ENCODE measurements at regions not wholly inside any gene's neighbourhood (a gene's known extent, or its start where the extent isn't known, plus 50 kb on each side); places are given as distances from the start of the nearest gene placed in this dataset.

DNA sequence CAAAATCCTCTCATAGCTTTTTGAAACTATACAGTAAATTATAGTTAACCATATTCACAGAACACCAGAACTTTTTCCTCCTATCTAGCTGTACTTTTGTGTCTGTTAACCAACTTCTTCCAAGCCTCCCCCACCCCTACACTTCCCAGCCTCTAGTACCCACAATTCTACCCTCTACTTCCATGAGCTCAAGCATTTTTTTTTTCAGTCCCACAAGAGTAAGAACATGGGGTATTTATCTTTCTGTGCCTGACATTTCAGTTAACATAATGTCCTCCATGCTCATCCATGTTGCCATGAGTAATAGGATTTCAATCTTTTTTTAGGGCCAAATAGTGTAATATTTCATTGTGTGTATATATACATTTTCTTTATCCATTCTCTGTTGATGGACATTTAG, 128.3 kb upstream of the MAN2A1 start:
- TF ChIP-seq, protein P1, sequence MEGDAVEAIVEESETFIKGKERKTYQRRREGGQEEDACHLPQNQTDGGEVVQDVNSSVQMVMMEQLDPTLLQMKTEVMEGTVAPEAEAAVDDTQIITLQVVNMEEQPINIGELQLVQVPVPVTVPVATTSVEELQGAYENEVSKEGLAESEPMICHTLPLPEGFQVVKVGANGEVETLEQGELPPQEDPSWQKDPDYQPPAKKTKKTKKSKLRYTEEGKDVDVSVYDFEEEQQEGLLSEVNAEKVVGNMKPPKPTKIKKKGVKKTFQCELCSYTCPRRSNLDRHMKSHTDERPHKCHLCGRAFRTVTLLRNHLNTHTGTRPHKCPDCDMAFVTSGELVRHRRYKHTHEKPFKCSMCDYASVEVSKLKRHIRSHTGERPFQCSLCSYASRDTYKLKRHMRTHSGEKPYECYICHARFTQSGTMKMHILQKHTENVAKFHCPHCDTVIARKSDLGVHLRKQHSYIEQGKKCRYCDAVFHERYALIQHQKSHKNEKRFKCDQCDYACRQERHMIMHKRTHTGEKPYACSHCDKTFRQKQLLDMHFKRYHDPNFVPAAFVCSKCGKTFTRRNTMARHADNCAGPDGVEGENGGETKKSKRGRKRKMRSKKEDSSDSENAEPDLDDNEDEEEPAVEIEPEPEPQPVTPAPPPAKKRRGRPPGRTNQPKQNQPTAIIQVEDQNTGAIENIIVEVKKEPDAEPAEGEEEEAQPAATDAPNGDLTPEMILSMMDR (IDR thresholded peaks at IDR 0.05) = no peak
- no peak for TF ChIP-seq ZFX (IDR thresholded peaks at IDR 0.05; ENCODE audit: borderline replicate concordance)
